ENCODE measurements at regions not wholly inside any gene's neighbourhood (a gene's known extent, or its start where the extent isn't known, plus 50 kb on each side); places are given as distances from the start of the nearest gene placed in this dataset.
A peak's percentile ranks its signal among the peaks of the same experiment; 100 is the strongest.

DNA sequence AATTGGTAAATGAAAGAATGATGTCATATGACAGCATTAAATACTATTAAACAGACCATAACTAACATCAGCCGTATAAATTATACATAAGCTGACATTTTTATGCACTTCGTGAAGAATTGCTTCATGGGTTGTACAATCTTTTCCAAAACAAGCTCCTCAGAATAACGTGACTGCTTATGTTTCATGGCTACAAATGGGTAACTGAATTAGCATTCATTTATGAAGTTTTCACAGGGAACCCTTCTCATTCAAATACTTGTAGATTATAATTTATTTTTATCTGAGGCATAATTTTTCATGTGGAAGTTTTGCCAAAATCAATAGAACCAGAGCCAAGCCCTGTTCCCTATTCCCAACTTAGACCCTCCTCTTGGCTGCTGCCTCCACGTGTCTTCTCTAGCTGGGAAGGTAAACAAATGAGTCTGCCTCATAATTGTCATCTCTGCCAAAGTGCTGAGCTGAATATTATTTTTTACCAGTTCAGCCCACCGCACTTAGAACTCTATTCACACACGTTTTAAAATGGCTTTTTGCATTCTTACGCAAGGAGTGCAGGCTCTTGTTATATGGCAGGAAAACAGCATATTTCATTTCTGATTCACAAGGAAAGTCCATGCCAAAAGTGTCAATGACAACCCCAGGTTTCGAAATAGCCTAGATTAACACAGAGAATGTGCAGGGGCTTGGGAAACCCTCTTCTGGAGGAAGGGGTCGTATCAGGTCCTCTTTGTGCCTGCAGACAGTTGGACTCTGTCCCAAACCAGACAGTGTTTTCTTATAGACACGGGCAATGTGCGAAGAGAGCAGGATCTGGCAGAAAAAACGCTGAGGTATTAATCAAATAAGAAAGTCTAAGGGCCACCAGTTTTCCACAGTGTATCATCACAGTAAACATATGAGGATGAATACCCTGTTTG is 370.7 kb upstream of the MGMT start:
- no peak overlapping the region for H3K27ac ChIP-seq (ENCODE audit: low read depth in 1 of 2, low read length in 1 of 2)
- WGBS = 90% methylated on average over 12 of the region's 12 CpGs
- peak in 1 of 9 donors; percentile 17 for DNase-seq (ENCODE audit: low read depth in 6 of 9, low spot score in 9 of 9)
- H3K27me3 ChIP-seq (ENCODE audit: control insufficient read depth in 2 of 2, insufficient read depth in 1 of 2, low read length in 1 of 2) = no peaks in the 10 kb centered on the region
- peaks cover 0 to 3% of the 10 kb centered on the region in 2 donors for H3K4me1 ChIP-seq (ENCODE audit: control insufficient read depth in 2 of 2, insufficient read depth in 2 of 2, low read length in 2 of 2)
- H3K4me3 ChIP-seq (ENCODE audit: low read length in 2 of 2) = no peak overlapping the region
- H3K9me3 ChIP-seq (ENCODE audit: control insufficient read depth in 2 of 2, insufficient read depth in 1 of 2, low read length in 1 of 2) = no peaks in the 10 kb centered on the region
- no peaks in the 10 kb centered on the region for H3K36me3 ChIP-seq (ENCODE audit: control insufficient read depth in 2 of 2, insufficient read depth in 2 of 2, low read length in 1 of 2)

GRCh38 chr10:129097776-129098330 is 369.2 kb upstream of the MGMT start:
- no peak overlapping the region for H3K4me3 ChIP-seq (ENCODE audit: low read length in 2 of 2)
- DNase-seq (ENCODE audit: low read depth in 6 of 9, low spot score in 9 of 9) = no peak
- H3K27me3 ChIP-seq (ENCODE audit: control insufficient read depth in 2 of 2, insufficient read depth in 1 of 2, low read length in 1 of 2) = no peaks in the 10 kb centered on the region
- H3K4me1 ChIP-seq (ENCODE audit: control insufficient read depth in 2 of 2, insufficient read depth in 2 of 2, low read length in 2 of 2) = peaks cover 0 to 3% of the 10 kb centered on the region in 2 donors
- H3K36me3 ChIP-seq (ENCODE audit: control insufficient read depth in 2 of 2, insufficient read depth in 2 of 2, low read length in 1 of 2) = no peaks in the 10 kb centered on the region
- H3K9me3 ChIP-seq (ENCODE audit: control insufficient read depth in 2 of 2, insufficient read depth in 1 of 2, low read length in 1 of 2) = no peaks in the 10 kb centered on the region
- no peak overlapping the region for H3K27ac ChIP-seq (ENCODE audit: low read depth in 1 of 2, low read length in 1 of 2)
- WGBS = 82% methylated on average over 6 of the region's 6 CpGs

- Histone ChIP-seq H3K4me3 (ENCODE audit: low read length in 2 of 2) (no peak overlapping the region), H3K27me3 (ENCODE audit: control insufficient read depth in 2 of 2, insufficient read depth in 1 of 2, low read length in 1 of 2) (no peaks in the 10 kb centered on the region), H3K4me1 (ENCODE audit: control insufficient read depth in 2 of 2, insufficient read depth in 2 of 2, low read length in 2 of 2) (peaks cover 0 to 3% of the 10 kb centered on the region in 2 donors), H3K9me3 (ENCODE audit: control insufficient read depth in 2 of 2, insufficient read depth in 1 of 2, low read length in 1 of 2) (no peaks in the 10 kb centered on the region), H3K36me3 (ENCODE audit: control insufficient read depth in 2 of 2, insufficient read depth in 2 of 2, low read length in 1 of 2) (no peaks in the 10 kb centered on the region), H3K27ac (ENCODE audit: low read depth in 1 of 2, low read length in 1 of 2) (no peak overlapping the region)
- DNase-seq (ENCODE audit: low read depth in 6 of 9, low spot score in 9 of 9) = no peak
- 98% methylated on average over 5 of the region's 5 CpGs for WGBS
These were observed 368.5 kb upstream of the MGMT start for GRCh38 chr10:129098517-129098916.

- WGBS = 97% methylated on average over 5 of the region's 5 CpGs
- no peak for DNase-seq (ENCODE audit: low read depth in 6 of 9, low spot score in 9 of 9)
These were observed 367.6 kb upstream of the MGMT start for GRCh38 chr10:129099486-129099885.

DNA sequence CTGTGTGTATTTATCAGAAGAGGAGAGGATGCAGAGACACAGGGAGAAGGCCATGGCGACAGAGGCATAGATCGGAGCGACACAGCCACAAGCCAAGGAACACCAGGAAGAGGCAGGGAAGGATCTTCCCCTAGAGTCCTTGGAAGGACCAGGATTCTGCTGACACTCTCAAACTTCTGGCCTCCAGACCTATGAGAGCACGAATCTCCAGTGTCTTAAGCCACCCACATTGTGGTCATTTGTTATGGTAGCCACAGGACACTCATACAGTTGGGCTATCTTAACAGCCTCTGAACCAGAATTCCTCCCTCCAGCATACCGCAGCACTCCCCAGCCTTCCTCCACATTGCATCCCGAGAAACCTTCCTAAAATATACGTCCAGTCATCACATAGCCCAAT is 367.0 kb upstream of the MGMT start:
- Histone ChIP-seq H3K4me1 (ENCODE audit: control insufficient read depth in 2 of 2, insufficient read depth in 2 of 2, low read length in 2 of 2) (peaks cover 0 to 3% of the 10 kb centered on the region in 2 donors), H3K36me3 (ENCODE audit: control insufficient read depth in 2 of 2, insufficient read depth in 2 of 2, low read length in 1 of 2) (no peaks in the 10 kb centered on the region), H3K4me3 (ENCODE audit: low read length in 2 of 2) (no peak overlapping the region), H3K27ac (ENCODE audit: low read depth in 1 of 2, low read length in 1 of 2) (no peak overlapping the region), H3K9me3 (ENCODE audit: control insufficient read depth in 2 of 2, insufficient read depth in 1 of 2, low read length in 1 of 2) (no peaks in the 10 kb centered on the region), H3K27me3 (ENCODE audit: control insufficient read depth in 2 of 2, insufficient read depth in 1 of 2, low read length in 1 of 2) (no peaks in the 10 kb centered on the region)
- DNase-seq (ENCODE audit: low read depth in 6 of 9, low spot score in 9 of 9) = no peak
- 97% methylated on average over 7 of the region's 7 CpGs for WGBS

More at GRCh38 chr10:129099486-129099885, 367.6 kb upstream of the MGMT start:
- no peak overlapping the region for H3K4me3 ChIP-seq (ENCODE audit: low read length in 2 of 2)
- no peaks in the 10 kb centered on the region for H3K36me3 ChIP-seq (ENCODE audit: control insufficient read depth in 2 of 2, insufficient read depth in 2 of 2, low read length in 1 of 2)
- H3K9me3 ChIP-seq (ENCODE audit: control insufficient read depth in 2 of 2, insufficient read depth in 1 of 2, low read length in 1 of 2) = no peaks in the 10 kb centered on the region
- no peak overlapping the region for H3K27ac ChIP-seq (ENCODE audit: low read depth in 1 of 2, low read length in 1 of 2)
- peaks cover 0 to 3% of the 10 kb centered on the region in 2 donors for H3K4me1 ChIP-seq (ENCODE audit: control insufficient read depth in 2 of 2, insufficient read depth in 2 of 2, low read length in 2 of 2)
- no peaks in the 10 kb centered on the region for H3K27me3 ChIP-seq (ENCODE audit: control insufficient read depth in 2 of 2, insufficient read depth in 1 of 2, low read length in 1 of 2)

DNA sequence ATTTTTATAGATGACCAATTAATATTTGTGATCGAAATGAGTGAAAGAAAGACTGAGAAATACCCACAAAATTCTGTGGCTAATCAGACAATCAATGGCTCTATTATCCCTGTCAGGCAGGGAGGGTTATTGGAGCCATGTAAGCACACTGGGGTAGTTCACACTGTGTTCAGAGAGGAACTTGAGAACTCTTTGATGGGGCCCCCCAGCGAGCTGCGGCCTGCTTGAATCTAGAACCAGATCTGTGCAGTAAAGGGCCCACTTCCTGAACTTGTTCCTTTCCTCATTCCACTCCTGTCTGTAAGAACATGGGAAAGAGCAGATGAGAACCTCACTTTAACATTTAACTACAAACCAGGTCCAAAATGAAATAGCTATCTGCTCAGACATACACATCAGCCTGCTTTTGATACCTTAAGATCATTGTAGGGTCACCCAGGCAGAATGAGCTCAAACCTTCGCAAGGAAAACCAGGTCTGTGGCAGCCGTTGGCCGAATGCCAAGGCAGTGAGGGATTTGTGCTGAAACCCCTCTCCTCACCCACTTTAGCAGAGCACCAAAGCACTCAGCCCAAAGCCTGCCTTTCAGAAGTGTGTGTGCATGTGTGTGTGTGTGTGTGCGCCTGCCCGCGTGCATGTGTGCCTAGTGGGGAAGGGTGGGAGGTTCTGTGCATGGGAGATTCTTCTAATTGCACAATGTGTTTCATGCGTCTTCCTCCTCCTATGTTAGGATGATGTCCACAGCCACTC is 365.6 kb upstream of the MGMT start:
- WGBS = 58% methylated on average over 10 of the region's 10 CpGs
- DNase-seq (ENCODE audit: low read depth in 6 of 9, low spot score in 9 of 9) = peak in 2 of 9 donors; percentile 2 to 31
- Histone ChIP-seq H3K9me3 (ENCODE audit: control insufficient read depth in 2 of 2, insufficient read depth in 1 of 2, low read length in 1 of 2) (no peaks in the 10 kb centered on the region), H3K27ac (ENCODE audit: low read depth in 1 of 2, low read length in 1 of 2) (no peak overlapping the region), H3K4me3 (ENCODE audit: low read length in 2 of 2) (no peak overlapping the region), H3K27me3 (ENCODE audit: control insufficient read depth in 2 of 2, insufficient read depth in 1 of 2, low read length in 1 of 2) (no peaks in the 10 kb centered on the region), H3K36me3 (ENCODE audit: control insufficient read depth in 2 of 2, insufficient read depth in 2 of 2, low read length in 1 of 2) (no peaks in the 10 kb centered on the region), H3K4me1 (ENCODE audit: control insufficient read depth in 2 of 2, insufficient read depth in 2 of 2, low read length in 2 of 2) (peaks cover 0 to 3% of the 10 kb centered on the region in 2 donors)

GRCh38 chr10:129102906-129103693 is 363.9 kb upstream of the MGMT start:
- no peaks in the 10 kb centered on the region for H3K36me3 ChIP-seq (ENCODE audit: control insufficient read depth in 2 of 2, insufficient read depth in 2 of 2, low read length in 1 of 2)
- peaks cover 0 to 3% of the 10 kb centered on the region in 2 donors for H3K4me1 ChIP-seq (ENCODE audit: control insufficient read depth in 2 of 2, insufficient read depth in 2 of 2, low read length in 2 of 2)
- no peaks in the 10 kb centered on the region for H3K27me3 ChIP-seq (ENCODE audit: control insufficient read depth in 2 of 2, insufficient read depth in 1 of 2, low read length in 1 of 2)
- DNase-seq (ENCODE audit: low read depth in 6 of 9, low spot score in 9 of 9) = no peak
- 86% methylated on average over 7 of the region's 7 CpGs for WGBS
- H3K4me3 ChIP-seq (ENCODE audit: low read length in 2 of 2) = no peak overlapping the region
- H3K9me3 ChIP-seq (ENCODE audit: control insufficient read depth in 2 of 2, insufficient read depth in 1 of 2, low read length in 1 of 2) = no peaks in the 10 kb centered on the region
- no peak overlapping the region for H3K27ac ChIP-seq (ENCODE audit: low read depth in 1 of 2, low read length in 1 of 2)

GRCh38 chr10:129104266-129105045 is 362.6 kb upstream of the MGMT start:
- Histone ChIP-seq H3K9me3 (ENCODE audit: control insufficient read depth in 2 of 2, insufficient read depth in 1 of 2, low read length in 1 of 2) (no peaks in the 10 kb centered on the region), H3K4me3 (ENCODE audit: low read length in 2 of 2) (no peak overlapping the region), H3K36me3 (ENCODE audit: control insufficient read depth in 2 of 2, insufficient read depth in 2 of 2, low read length in 1 of 2) (no peaks in the 10 kb centered on the region), H3K4me1 (ENCODE audit: control insufficient read depth in 2 of 2, insufficient read depth in 2 of 2, low read length in 2 of 2) (peaks cover 0 to 3% of the 10 kb centered on the region in 2 donors), H3K27me3 (ENCODE audit: control insufficient read depth in 2 of 2, insufficient read depth in 1 of 2, low read length in 1 of 2) (no peaks in the 10 kb centered on the region), H3K27ac (ENCODE audit: low read depth in 1 of 2, low read length in 1 of 2) (no peak overlapping the region)
- WGBS = 88% methylated on average over 9 of the region's 9 CpGs
- DNase-seq (ENCODE audit: low read depth in 6 of 9, low spot score in 9 of 9) = no peak

All from thymus (tissue), 11 donors.